ENCODE measurements at regions not wholly inside any gene's neighbourhood (a gene's known extent, or its start where the extent isn't known, plus 50 kb on each side); places are given as distances from the start of the nearest gene placed in this dataset.

- no peak for DNase-seq
Measured at GRCh38 chr6:163662604-163663225, 248.2 kb downstream of the QKI start.

DNA sequence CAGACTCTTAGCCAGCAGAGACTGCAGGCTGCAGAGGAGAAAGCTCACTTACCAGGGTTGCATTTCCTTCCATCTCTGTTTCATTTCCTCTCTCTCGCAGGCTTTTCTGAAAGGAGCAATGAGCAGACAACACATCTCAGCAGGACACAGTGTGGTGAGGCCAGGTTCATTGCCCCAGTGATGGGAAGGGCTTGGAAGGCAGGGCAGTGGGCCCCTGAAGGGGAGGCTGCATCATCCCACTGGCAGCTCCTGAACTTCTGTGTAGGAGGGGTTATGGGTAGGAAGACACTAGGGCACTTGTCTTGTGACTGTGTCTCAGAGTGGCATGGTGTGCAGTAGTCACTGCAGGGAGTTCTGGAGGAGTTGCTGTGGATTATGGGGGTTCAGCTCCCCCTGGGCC is 246.8 kb downstream of the QKI start:
- peak in 1 of 2 donors; percentile 8 for DNase-seq

- no peak for DNase-seq
Measured at GRCh38 chr6:163659803-163660202, 245.3 kb downstream of the QKI start.

DNA sequence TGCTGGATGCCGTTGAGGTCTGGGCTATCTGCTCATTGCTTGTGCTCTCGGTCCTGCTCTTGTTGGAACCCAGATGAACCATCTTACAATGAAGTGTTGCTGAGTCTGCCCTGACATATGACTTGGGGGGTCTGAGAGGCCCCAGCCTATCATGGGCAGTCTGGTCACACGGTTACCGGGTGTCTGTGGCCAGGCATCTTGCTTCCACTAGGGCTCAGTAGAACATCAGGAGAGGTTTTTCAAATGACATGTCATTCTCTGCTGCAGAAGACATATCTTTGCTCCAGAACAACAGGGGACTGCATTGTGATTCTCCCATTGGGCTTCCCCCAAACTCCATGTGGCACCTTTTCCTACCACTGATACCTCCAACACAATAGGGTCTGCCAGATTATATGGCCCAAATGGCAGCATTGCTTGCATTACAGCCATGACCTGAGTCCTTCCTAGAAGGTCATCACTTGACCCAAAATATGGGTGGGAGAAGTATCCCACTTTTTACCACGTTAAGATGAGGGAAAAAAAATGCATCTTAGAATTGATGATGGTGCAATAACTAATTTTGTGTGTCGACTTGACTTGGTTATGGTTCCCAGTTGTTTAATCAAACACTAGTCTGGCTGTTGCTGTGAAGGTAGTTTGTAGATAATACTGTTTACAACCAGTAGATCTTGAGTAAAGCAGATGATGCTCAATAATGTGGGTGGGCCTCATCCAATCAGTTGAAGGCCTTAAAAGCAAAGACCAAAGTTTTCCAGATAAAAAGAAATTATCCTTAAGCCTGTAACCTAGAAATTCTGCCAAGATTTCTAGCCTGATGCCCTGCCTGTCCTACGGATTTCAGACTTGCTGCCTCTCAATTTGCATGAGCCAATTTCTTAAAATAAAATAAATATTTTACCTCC is 241.0 kb downstream of the QKI start:
- no peak for DNase-seq

DNA sequence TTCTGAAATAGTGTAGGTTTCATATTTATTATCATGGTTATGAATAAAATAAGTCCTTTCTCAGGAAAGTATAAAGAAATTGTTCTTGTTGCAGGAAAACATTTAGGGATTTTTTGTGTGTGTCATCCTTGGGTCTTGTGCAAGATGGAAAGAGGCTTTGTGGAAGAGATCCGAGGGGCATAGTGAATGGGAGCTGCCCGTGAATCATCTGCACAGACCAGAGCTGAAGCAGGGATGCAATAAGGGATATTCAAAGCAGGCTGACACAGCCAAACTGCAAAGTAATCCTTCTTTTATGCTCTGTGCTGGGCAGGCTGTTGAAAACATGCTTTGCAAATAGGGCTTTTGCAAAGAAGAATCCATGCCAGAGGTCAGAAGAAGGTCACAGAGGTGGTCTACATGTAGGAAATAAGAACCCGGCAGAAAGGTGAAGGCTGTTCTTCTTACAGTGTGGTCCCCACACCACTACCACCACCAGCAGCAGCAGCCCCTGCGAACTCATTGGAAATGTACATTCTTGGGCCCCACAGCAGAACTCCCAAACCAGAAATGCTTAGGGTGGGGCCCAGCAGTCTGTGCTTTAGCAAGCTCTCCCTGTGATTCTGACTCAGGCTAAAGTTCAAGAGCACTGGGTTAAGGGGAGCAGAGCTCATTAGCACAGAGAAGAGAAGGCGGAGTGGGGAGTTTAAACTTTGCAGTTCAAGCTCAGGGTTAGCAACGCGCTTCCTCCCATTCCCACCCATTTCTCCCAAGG is 237.6 kb downstream of the QKI start:
- DNase-seq: no peak

GRCh38 chr6:163651426-163651825 is 236.9 kb downstream of the QKI start:
- no peak for DNase-seq

DNA sequence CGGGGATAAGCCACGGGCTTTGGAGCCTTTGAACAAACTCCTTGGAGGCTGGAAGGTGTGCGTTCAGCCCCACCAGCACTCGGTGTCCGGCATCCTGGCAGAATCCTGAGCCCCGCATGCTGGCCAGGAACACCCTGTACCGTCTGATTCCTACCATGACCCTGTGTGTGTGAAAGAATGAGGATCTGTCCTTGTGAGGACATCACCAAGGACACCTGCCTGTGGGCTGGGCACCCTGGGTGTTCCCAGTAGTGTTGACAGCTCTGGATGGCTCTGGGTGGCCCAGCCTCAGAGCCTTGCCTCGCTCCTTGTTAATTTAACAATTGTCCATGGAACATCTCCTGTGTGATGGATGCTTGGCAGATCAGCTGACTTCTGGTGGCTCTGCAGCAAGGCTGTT is 234.3 kb downstream of the QKI start:
- no peak for DNase-seq

GRCh38 chr6:163647624-163648023 is 233.1 kb downstream of the QKI start:
- no peak for DNase-seq

DNA sequence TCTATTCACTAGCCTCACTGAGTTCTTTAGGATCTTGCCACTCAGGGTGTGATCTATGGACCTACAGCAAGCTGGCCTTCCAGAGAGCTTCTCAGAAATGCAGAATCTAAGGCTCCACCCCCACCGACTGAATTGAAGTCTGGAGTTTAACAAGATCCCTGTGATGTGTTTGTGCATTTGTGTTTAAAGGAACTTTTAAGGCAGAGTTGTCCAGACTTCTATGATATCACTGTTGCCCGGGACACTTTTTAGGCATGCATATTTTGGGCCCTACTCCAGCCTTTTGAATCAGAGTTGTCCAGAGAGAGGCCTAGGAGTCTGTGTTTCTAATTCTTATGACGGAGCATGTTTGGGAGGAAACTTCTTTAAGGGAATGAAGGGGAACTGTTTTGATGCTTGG is 232.3 kb downstream of the QKI start:
- DNase-seq: no peak

DNA sequence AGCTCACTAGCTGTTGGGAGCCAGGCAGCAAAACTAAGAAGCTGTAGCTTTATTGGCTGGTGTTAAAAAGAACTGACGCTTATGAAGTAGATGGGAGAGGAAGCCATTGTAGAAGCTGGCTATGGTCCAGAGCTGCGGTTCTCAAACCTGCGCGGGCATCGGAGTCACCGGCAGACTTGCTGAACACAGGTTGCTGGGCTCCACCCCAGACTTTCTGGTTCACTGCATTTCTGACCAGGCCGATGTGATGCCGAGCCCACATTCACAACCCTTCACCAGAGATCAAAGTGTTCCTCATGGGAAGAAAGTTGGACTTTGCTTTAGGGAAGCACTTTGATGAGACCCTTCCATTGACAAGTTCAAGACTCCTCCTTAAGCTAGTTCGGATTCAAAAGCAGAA is 231.6 kb downstream of the QKI start:
- no peak for DNase-seq

DNA sequence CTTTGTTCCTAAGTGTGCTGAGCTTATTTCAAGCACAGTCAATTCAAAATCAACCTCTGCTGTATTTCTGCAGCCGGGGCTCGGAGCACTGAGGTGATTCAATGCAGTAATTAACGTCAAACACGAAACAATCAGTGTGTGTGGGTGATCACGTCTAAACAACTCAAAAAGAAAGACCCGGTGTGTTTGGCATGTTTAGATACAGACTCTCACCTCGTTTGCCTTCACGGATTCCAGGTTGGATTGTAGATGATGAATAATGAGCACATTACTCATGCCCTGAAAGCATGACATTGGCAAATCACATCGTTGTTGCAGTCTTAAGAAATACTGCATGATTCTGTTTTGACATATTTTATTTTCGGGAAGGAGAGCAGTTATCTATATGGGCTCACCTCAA is 231.0 kb downstream of the QKI start:
- DNase-seq: no peak

GRCh38 chr6:163643866-163644265 is 229.3 kb downstream of the QKI start:
- DNase-seq: no peak

- no peak for DNase-seq
Measured at GRCh38 chr6:163641706-163642105, 227.2 kb downstream of the QKI start.

- DNase-seq: no peak
Measured at GRCh38 chr6:163640641-163641040, 226.1 kb downstream of the QKI start.

GRCh38 chr6:163637524-163637923 is 223.0 kb downstream of the QKI start:
- DNase-seq: no peak

- DNase-seq: no peak
Measured at GRCh38 chr6:163635731-163636364, 221.3 kb downstream of the QKI start.

- DNase-seq: no peak
Measured at GRCh38 chr6:163635315-163635714, 220.8 kb downstream of the QKI start.

- DNase-seq: no peak
Measured at GRCh38 chr6:163634211-163635171, 220.0 kb downstream of the QKI start.

DNA sequence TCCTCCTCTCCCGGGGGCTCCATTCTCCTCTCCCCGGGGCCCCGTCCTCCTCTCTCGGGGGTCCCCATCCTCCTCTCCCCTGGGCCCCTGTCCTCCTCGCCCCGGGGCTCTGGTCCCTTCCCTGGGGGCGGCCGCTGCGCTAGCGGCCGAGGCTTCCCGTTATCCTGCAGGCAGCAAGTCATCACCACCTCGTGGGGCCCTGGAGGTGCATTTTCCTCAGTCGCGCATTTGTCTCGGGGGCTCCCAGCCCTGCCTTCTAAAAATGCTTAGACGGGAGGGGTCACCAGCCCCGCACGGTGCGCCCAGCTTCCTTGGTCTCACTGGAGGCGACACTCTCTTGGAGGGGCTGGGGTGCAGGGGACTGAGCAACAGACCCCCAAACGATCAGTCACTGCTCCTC is 216.5 kb downstream of the QKI start:
- no peak for DNase-seq

- DNase-seq: no peak
Measured at GRCh38 chr6:163630572-163630971, 216.1 kb downstream of the QKI start.

GRCh38 chr6:163630096-163630495 is 215.6 kb downstream of the QKI start:
- no peak for DNase-seq

Measured in CD4-positive, alpha-beta T cell treated with Interleukin-1 beta for 1 hour (primary cell).